ENCODE measurements at regions not wholly inside any gene's neighbourhood (a gene's known extent, or its start where the extent isn't known, plus 50 kb on each side); places are given as distances from the start of the nearest gene placed in this dataset.

GRCh38 chr11:98003606-98004371, 1017.0 kb upstream of the CNTN5 start:
- H2BK15ac ChIP-seq (ENCODE audit: low read depth, low read length) = no peak overlapping the region
- intact Hi-C loops (cut with micrococcal nuclease) (no loop called here), dilution Hi-C loops (cut with HindIII; ENCODE audit: low sequenced_read_pairs, unreplicated experiment) (no loop called here), in situ Hi-C loops (cut with MboI; ENCODE audit: low sequenced_read_pairs) (no loop called here)
- H2AFZ ChIP-seq (replicated peaks; ENCODE audit: low read length, poor library complexity) = peak overlapping the region; percentile 65
- DNase-seq (no peak), ATAC-seq (ENCODE audit: low read depth) (no peak)
- H3K4me3 ChIP-seq (ENCODE audit: insufficient read depth, low read depth, low read length) = no peak overlapping the region
- no peaks in the 10 kb centered on the region for H3K36me3 ChIP-seq (ENCODE audit: control insufficient read depth, insufficient read depth, low read length)
- no peak overlapping the region for H3K4ac ChIP-seq (ENCODE audit: low read depth, low read length)
- H4K8ac ChIP-seq (ENCODE audit: low read depth in 2 of 2, low read length in 2 of 2) = no peak overlapping the region
- WGBS, 2 experiments (ENCODE audit: extremely low coverage in 2 of 2, insufficient read length in 1 of 2) = no CpG with 5 or more reads among the region's 1 CpG
- POLR2A ChIA-PET (ENCODE audit: unreplicated experiment) = no interaction called here
- CTCF ChIA-PET = no interaction called here
- TF ChIP-seq RCOR1 (IDR thresholded peaks at IDR 0.05; ENCODE audit: insufficient replicate concordance, low read length) = no peak
- TF ChIP-seq USF2 (IDR thresholded peaks at IDR 0.05; ENCODE audit: low read depth, low read length) = no peak
- TF ChIP-seq RFX5 (IDR thresholded peaks at IDR 0.05; ENCODE audit: low read depth, low read length) = no peak
- TF ChIP-seq NFE2L2 (IDR thresholded peaks at IDR 0.05; ENCODE audit: low read depth, low read length) = 0 out of 2 replicates have a peak, but pooled peaks have one; percentile 34
- TF ChIP-seq POLR2A (IDR thresholded peaks at IDR 0.05; ENCODE audit: low read depth, low read length) = no peak
- TF ChIP-seq BHLHE40 (IDR thresholded peaks at IDR 0.05; ENCODE audit: low read depth, low read length) = no peak
- H3K18ac ChIP-seq (ENCODE audit: low read depth, low read length) = no peak overlapping the region
- peak overlapping the region; percentile 55; the same call in 1 of the 2 replicates for H3K4me2 ChIP-seq (ENCODE audit: low read depth, low read length)
- no peak overlapping the region for H2BK5ac ChIP-seq (ENCODE audit: low read depth, low read length, poor library complexity, severe bottlenecking)
- no peak overlapping the region for H3K56ac ChIP-seq (ENCODE audit: extremely low read depth, insufficient read depth, low read length)
- H4K20me1 ChIP-seq (ENCODE audit: insufficient read depth, low read length) = no peaks in the 10 kb centered on the region
- no peak overlapping the region for H3K9ac ChIP-seq (ENCODE audit: low read depth, low read length)
- no peaks in the 10 kb centered on the region for H3K27me3 ChIP-seq (ENCODE audit: control insufficient read depth, insufficient read depth, low read length)
- H2AK5ac ChIP-seq (ENCODE audit: low read depth, low read length) = no peak overlapping the region
- no peak overlapping the region for H4K5ac ChIP-seq (ENCODE audit: low read depth, low read length)
- H3K14ac ChIP-seq (replicated peaks; ENCODE audit: low read depth, low read length) = no peak overlapping the region
- H2BK120ac ChIP-seq (ENCODE audit: low read depth, low read length) = no peak overlapping the region
- H3K9me3 ChIP-seq (ENCODE audit: control insufficient read depth, insufficient read depth, low read length) = no peaks in the 10 kb centered on the region
- no peaks in the 10 kb centered on the region for H3K79me1 ChIP-seq (ENCODE audit: low read depth in 1 of 2, low read length in 2 of 2)
- no peak overlapping the region for H2BK20ac ChIP-seq (ENCODE audit: low read depth, low read length)
- no peak overlapping the region for H4K91ac ChIP-seq (ENCODE audit: insufficient read depth, low read depth, low read length)
- no peaks in the 10 kb centered on the region for H3K4me1 ChIP-seq (ENCODE audit: control insufficient read depth, insufficient read depth, low read length)
- BruUV-seq (replicated peaks) = no TSS peak
- no peak overlapping the region for H2AK9ac ChIP-seq (replicated peaks; ENCODE audit: low read depth, low read length, poor library complexity)
- H3K27ac ChIP-seq (ENCODE audit: insufficient read depth, low read length) = no peak overlapping the region
- no peak overlapping the region for H3K23ac ChIP-seq (ENCODE audit: low read depth, low read length)
- H3K9me1 ChIP-seq (ENCODE audit: insufficient read depth, low read length) = no peaks in the 10 kb centered on the region

Data from IMR-90 (cell line).